Hematopoietic multipotent progenitor cell treated with erythropoietin and hydrocortisone succinate and interleukin-3 and kit ligand, for 8 days (in vitro differentiated cells): ENCODE measurements at regions not wholly inside any gene's neighbourhood (a gene's known extent, or its start where the extent isn't known, plus 50 kb on each side); places are given as distances from the start of the nearest gene placed in this dataset.
"Not testable (repeated sequence)": the region's sequence is repeated elsewhere in the genome, so short reads cannot be mapped to it uniquely, and the experiment has no call there.

Experiments used
- DNase-seq: peaks from one replicate; pipeline ENCODE4 v3.0.0-alpha.2; 2015

GRCh38 chr4:100609810-100610209 is 92.0 kb upstream of the EMCN start:
- no peak for DNase-seq

GRCh38 chr4:100608651-100609050 is 90.8 kb upstream of the EMCN start:
- not testable (repeated sequence) for DNase-seq

DNA sequence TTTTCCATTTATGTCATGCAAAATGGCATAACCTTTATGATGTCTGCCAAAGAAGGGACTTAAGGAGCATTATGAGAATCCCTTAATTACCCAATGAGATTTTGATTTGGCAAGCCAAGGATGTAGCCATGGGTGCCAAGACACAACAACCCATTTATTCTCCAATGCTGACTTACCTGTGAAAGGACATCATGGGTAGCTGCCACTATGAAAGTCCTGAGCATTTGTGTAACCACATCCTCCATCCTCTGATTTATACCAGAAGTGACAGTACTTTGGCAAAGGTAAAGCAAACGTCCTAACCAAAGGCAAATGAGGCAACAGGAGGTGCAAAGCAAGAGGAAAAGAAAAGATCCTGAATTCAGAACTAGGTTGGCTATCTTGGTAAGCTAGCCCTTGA is 87.3 kb upstream of the EMCN start:
- no peak for DNase-seq

GRCh38 chr4:100593935-100594334 is 76.1 kb upstream of the EMCN start:
- DNase-seq = no peak

DNA sequence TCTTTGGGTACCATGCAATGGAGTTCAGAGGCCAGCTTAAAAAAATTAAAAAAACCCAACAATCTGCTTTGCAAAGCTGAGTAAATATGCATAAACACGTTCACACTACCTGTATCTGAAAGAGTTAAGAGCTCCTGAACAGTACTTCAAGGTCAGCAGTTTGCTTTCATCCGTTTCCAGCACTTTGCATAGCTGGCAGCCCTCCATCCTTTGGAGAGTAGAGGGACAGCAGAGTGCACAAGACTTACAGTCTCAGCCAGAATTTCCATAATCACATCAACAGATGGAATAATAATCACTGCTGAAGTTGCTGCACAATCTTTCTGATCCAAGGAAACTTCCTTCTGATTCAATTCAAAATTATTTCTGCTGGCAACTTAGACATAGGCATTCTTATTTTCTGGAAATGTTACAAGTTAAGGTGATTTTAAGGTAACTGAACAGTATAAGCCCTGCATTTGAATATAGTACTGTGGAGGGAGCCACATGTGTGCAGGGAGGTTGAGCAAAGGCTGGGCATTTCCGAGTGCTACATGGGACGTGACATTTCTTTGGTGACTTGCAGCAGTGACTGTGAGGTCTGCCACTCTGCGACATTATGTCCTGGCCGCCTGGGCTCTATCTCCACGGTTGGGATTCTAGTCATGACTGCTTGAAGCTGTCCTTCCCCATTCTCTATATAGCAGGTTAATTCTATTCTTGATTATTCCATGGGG is 73.5 kb upstream of the EMCN start:
- DNase-seq = no peak

DNA sequence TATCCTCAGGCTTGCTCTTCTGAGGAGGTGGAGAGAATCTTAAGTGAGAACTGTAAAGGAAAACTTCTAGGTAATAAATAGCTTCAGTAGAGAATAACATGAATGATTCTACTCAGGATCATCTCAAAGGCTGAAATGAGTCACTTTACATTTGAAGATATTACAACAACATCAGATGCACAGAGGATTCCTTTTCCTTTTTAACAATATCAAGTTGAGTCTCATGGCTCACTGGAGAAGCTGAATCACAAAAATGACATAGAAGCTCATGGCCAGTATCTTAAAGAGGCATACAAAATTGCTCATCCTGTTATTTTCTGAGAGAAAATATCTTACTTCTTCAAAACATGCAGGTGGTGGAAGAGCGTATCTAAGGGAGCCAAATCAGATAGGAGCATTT is 72.5 kb upstream of the EMCN start:
- DNase-seq = no peak

DNA sequence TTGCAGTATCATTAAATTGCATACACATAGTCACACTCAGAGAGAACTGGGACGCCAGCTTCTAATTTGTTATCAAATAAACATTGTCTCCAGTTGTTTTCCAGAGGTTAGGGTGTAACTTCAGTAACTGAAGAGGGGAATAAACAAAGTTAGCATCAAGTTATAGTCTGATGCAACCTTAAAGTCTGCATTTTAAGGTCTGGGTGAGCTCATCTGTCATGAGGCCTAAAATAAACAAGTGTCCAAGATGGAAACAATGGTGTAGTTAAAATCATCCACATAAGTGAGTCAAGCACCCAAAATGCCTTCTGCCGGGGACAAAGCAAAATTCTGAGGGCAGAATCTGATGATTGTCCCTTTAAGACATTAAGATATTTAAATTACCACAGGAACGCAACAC is 70.3 kb upstream of the EMCN start:
- no peak for DNase-seq

DNA sequence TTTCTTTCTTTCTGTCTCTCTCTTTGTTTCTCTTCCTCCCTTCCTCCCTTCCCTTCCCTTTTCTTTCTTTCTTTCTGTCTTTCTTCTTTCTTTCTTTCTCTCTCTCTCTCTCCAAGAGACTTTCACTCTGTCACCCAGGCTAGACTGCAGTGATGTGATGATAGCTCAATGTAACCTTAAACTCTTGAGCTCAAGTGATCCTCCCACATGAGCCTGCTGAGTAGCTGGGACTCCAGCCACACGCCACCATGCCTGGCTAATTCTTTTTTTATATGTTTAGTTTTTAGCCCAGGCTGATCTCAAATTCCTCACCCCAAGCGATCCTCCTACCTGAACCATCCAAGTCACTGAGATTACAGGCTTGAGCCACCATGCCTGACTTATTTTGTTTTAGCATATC is 64.3 kb upstream of the EMCN start:
- no peak for DNase-seq

GRCh38 chr4:100581337-100581736 is 63.5 kb upstream of the EMCN start:
- no peak for DNase-seq

- DNase-seq = no peak
These were observed 58.7 kb upstream of the EMCN start for GRCh38 chr4:100576570-100576969.

DNA sequence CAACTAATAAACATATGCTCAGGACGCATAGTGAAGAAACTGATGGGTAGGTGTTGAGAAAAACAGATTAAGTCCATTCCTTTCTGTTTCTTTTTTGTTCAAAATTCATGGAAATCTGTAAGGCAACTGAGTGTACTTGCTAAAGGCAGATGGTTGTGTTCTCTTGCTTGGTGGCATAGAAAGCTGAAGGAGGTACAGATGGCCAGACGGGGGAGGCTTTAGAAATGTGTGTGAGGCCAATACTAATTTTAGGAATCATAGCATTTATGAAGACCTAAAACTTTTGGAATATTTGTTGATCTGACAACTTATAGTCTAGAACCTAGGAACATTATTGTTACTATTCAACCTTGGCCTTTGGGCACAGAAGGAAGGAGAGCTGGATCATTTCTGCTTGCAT is 56.8 kb upstream of the EMCN start:
- no peak for DNase-seq

GRCh38 chr4:100569196-100569595 is 51.4 kb upstream of the EMCN start:
- no peak for DNase-seq
